ENCODE measurements at regions not wholly inside any gene's neighbourhood (a gene's known extent, or its start where the extent isn't known, plus 50 kb on each side); places are given as distances from the start of the nearest gene placed in this dataset.

DNA sequence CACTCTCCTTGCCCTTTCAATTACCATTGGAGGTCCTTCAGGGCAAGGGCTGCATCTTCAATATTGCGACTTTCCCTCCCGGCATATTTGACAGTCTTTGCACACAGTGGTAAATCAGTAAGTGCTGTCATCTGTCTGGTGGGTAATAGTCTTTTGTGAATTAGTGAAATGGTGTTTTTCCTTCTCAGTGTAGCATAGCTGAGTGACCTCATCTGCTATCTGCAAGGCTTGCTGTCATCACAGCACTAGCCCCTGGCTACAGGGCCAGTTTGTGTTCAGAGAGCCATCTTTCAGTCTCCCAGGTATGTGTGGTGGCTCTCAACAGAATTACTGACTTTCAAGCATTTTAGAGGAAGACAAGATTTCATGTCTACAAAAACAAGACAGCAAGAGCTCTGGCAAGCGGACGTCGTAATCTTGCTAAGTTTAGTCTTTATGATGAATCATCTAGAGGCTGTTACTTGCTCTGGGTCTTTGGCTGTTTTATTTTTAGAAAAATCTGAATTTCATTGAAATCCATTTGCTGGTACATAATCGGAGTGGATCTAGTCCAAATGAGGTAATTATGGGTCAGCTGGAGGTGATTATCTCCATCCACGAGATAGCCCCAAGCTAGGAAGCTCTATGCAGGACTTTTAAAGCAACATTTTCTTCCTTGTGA, 528.9 kb downstream of the EPM2A start:
- TF ChIP-seq, protein P1, sequence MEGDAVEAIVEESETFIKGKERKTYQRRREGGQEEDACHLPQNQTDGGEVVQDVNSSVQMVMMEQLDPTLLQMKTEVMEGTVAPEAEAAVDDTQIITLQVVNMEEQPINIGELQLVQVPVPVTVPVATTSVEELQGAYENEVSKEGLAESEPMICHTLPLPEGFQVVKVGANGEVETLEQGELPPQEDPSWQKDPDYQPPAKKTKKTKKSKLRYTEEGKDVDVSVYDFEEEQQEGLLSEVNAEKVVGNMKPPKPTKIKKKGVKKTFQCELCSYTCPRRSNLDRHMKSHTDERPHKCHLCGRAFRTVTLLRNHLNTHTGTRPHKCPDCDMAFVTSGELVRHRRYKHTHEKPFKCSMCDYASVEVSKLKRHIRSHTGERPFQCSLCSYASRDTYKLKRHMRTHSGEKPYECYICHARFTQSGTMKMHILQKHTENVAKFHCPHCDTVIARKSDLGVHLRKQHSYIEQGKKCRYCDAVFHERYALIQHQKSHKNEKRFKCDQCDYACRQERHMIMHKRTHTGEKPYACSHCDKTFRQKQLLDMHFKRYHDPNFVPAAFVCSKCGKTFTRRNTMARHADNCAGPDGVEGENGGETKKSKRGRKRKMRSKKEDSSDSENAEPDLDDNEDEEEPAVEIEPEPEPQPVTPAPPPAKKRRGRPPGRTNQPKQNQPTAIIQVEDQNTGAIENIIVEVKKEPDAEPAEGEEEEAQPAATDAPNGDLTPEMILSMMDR (IDR thresholded peaks at IDR 0.05; ENCODE audit: borderline replicate concordance, insufficient read depth, low read depth, low read length), result no peak

DNA sequence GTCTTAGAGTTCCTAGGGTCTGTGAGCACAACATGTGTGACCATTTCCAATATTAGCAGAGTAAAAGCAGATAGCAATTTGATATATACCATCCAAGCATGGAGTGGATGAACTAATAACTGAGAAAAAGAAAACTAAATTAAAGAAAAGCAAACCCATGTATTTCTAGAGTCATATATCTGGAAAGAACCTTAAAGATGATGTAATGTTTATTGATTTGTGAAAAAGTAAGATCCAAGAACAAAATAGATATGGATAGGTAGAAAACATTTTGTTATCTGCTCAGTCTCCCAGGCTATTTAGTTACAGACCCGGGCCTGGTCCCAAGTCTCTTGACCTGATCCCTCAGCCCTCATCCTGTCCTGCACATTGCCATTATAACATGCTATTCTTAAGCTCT, 526.8 kb downstream of the EPM2A start:
- TF ChIP-seq, protein P1 (IDR thresholded peaks at IDR 0.05; ENCODE audit: borderline replicate concordance, insufficient read depth, low read depth, low read length), result no peak
- no peak overlapping the region for H3K4me3 ChIP-seq (ENCODE audit: low read depth, low read length)

More for the DNA sequence above, 528.9 kb downstream of the EPM2A start:
- H3K4me3 ChIP-seq (ENCODE audit: low read depth, low read length), result no peak overlapping the region

DNA sequence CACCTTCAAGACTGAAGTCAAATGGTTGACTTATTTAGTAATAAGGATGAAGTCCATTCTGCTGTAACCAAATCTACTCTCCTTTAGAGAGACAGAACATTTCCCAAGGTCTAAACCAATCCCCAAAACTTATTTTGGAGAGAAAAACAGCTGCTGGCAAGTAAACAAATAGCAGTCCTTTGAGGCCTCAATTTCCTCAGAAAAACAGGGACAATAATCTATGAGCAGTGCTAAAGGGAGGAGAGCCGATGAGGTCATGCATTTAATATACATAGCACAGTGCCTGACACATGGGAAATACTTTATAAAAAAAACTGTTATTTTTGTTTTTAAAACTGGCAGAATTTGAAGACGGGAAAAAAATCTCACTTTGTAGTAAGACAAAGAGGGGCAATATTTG, 526.0 kb downstream of the EPM2A start:
- H3K4me3 ChIP-seq (ENCODE audit: low read depth, low read length), result no peak overlapping the region
- TF ChIP-seq, protein P1 (IDR thresholded peaks at IDR 0.05; ENCODE audit: borderline replicate concordance, insufficient read depth, low read depth, low read length), result no peak

DNA sequence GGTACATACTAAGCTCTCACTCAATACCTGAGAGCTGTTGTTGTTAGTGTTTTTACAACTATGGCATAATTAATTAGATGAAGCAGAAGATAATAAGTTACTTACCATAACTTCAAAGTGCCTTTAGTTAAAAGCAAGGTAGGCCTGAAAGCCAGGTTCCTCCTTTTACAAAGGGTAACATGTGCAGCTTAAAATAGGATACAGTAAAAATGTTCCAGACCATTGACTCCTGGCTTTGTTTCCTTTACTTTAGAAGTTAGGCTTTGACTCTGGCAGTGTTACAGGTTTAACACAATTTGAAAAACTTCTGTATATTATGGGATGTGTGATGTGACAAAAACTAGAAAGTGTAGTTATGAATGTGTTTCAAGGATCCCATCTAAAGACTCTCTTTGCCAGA, 522.5 kb downstream of the EPM2A start:
- H3K4me3 ChIP-seq (ENCODE audit: low read depth, low read length), result no peak overlapping the region
- TF ChIP-seq, protein P1 (IDR thresholded peaks at IDR 0.05; ENCODE audit: borderline replicate concordance, insufficient read depth, low read depth, low read length), result no peak

DNA sequence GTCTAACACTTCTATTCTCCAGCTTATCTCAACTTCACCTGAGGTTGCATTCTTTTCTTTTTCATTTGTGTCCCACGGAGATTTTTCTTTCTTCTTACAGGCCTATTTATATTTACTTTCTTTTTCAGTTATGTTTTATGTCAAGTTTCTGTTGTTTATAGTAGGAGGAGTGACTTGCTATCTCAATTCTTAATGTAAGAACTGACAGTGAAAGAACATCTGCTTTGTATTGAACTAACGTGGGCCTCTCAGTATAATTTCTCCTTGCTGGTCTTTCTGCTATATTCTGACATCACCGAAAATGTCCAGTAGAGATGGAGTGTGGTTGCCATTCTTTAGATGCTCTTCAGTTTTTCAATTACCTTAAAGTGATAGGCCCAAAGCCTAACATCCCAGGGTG, 521.7 kb downstream of the EPM2A start:
- H3K4me3 ChIP-seq (ENCODE audit: low read depth, low read length), result no peak overlapping the region
- TF ChIP-seq, protein P1 (IDR thresholded peaks at IDR 0.05; ENCODE audit: borderline replicate concordance, insufficient read depth, low read depth, low read length), result no peak

DNA sequence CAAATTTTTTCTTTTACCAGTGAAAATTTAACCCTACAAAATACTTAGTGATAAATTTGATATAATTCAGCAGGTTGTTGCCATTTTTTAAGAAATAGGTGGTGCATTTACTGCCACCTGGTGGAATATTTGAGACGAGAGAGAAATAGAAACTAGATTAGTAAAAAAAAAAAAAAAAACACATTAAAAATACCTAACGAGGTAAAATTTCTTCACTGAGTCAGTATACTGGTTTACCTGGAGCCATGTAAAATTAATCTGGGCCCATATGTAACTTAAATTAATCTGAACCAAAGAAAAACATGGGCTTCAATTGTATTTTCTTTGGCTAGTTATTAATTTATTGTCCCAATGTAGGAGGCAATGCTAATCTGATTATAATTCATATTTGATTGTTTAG, 520.8 kb downstream of the EPM2A start:
- TF ChIP-seq, protein P1 (IDR thresholded peaks at IDR 0.05; ENCODE audit: borderline replicate concordance, insufficient read depth, low read depth, low read length), result 0 out of 2 replicates have a peak, but pooled peaks have one; percentile 5
- H3K4me3 ChIP-seq (ENCODE audit: low read depth, low read length), result no peak overlapping the region

DNA sequence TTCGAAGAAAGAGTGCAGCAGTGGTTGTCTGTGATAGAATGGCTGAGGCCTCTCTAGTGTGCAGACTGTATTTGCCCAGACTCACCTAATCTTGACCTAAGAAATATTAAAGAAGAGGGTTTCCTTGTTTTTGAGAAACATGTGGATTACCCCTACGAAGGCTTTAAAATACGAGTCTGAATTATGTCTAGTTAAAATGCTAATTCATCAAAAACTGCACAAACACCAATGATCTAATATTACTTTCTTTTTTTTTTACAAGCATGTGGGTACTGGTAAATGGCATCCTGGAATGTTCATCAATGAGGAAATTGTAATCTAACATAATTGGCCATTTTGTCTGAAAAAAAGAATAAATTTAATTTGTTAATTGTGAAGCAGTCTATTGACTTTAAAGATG, 510.9 kb downstream of the EPM2A start:
- TF ChIP-seq, protein P1 (IDR thresholded peaks at IDR 0.05; ENCODE audit: borderline replicate concordance, insufficient read depth, low read depth, low read length), result no peak
- no peak overlapping the region for H3K4me3 ChIP-seq (ENCODE audit: low read depth, low read length)
